HL-60 (cell line): ENCODE measurements at regions not wholly inside any gene's neighbourhood (a gene's known extent, or its start where the extent isn't known, plus 50 kb on each side); places are given as distances from the start of the nearest gene placed in this dataset.
"Not testable (repeated sequence)": the region's sequence is repeated elsewhere in the genome, so short reads cannot be mapped to it uniquely, and the experiment has no call there.

Experiments
- DNase-seq, 2 experiments: peaks; one replicate each; pipeline ENCODE4 v3.0.0-alpha.2; 2010 to 2020; ENCODE audit warnings: low read depth in 1 of 2, low spot score in 1 of 2
- H3K27ac ChIP-seq: fragments of 250-450 bp; sonication (Bioruptor Pico); replicated peaks from 2 replicates; pipeline ENCODE4 v1.5.1; 2020; ENCODE audit warnings: mild to moderate bottlenecking, moderate library complexity
- H3K27me3 ChIP-seq: fragments of 250-450 bp; sonication (Bioruptor Pico); 2 replicates; pipeline ENCODE4 v1.5.1; 2021; ENCODE audit warnings: mild to moderate bottlenecking, moderate library complexity; ENCODE audit not compliant: insufficient read depth, poor library complexity, severe bottlenecking
- H3K4me3 ChIP-seq: replicated peaks from 2 replicates; pipeline ENCODE4 v1.5.1; 2011; ENCODE audit warnings: mild to moderate bottlenecking, control low read depth, low read length; ENCODE audit not compliant: insufficient read depth
- CTCF ChIP-seq: IDR thresholded peaks from one replicate; pipeline ENCODE4 v1.5.1; 2011; ENCODE audit warnings: low read length, control low read depth, inconsistent platforms; ENCODE audit not compliant: insufficient read depth
- GABPA ChIP-seq: IDR thresholded peaks from 2 replicates; pipeline ENCODE4 v1.6.1; 2012; ENCODE audit warnings: low read depth
- POLR2AphosphoS5 ChIP-seq: IDR thresholded peaks from 2 replicates; pipeline ENCODE4 v1.6.1; 2012; ENCODE audit warnings: low read depth
- REST ChIP-seq: IDR thresholded peaks from 2 replicates; pipeline ENCODE4 v1.6.1; 2012; ENCODE audit warnings: low read depth; ENCODE audit not compliant: insufficient replicate concordance
- SPI1 ChIP-seq: IDR thresholded peaks from 2 replicates; pipeline ENCODE4 v1.6.1; 2012; ENCODE audit warnings: low read depth, mild to moderate bottlenecking, borderline replicate concordance

- no peak for DNase-seq
- no peak overlapping the region for H3K27ac ChIP-seq
- TF ChIP-seq POLR2AphosphoS5 (no peak), SPI1 (no peak), CTCF (no peak), GABPA (no peak), REST (no peak)
- H3K4me3 ChIP-seq, result no peak overlapping the region
- no peaks in the 10 kb centered on the region for H3K27me3 ChIP-seq
Observed at GRCh38 chr16:85517154-85517553, 96.0 kb upstream of the GSE1 start.

- H3K4me3 ChIP-seq, result no peak overlapping the region
- no peak overlapping the region for H3K27ac ChIP-seq
- H3K27me3 ChIP-seq, result no peaks in the 10 kb centered on the region
- TF ChIP-seq POLR2AphosphoS5, result no peak
- no peak for DNase-seq
Observed at GRCh38 chr16:85517563-85518179, 95.5 kb upstream of the GSE1 start.

GRCh38 chr16:85518398-85519049 lies 94.6 kb upstream of the GSE1 start:
- TF ChIP-seq POLR2AphosphoS5, result no peak
- no peak for TF ChIP-seq CTCF
- Histone ChIP-seq H3K27ac (no peak overlapping the region), H3K4me3 (no peak overlapping the region), H3K27me3 (no peaks in the 10 kb centered on the region)
- DNase-seq, result no peak

- not testable (repeated sequence) for H3K27ac ChIP-seq, DNase-seq, H3K27me3 ChIP-seq, H3K4me3 ChIP-seq
Observed at GRCh38 chr16:85519050-85519440, 94.1 kb upstream of the GSE1 start.

GRCh38 chr16:85519540-85520231 lies 93.4 kb upstream of the GSE1 start:
- Histone ChIP-seq H3K27me3 (no peaks in the 10 kb centered on the region), H3K27ac (no peak overlapping the region), H3K4me3 (no peak overlapping the region)
- no peak for TF ChIP-seq POLR2AphosphoS5
- no peak for TF ChIP-seq GABPA
- no peak for TF ChIP-seq CTCF
- no peak for TF ChIP-seq REST
- no peak for TF ChIP-seq SPI1
- DNase-seq, result no peak
